ENCODE measurements at regions not wholly inside any gene's neighbourhood (a gene's known extent, or its start where the extent isn't known, plus 50 kb on each side); places are given as distances from the start of the nearest gene placed in this dataset.
"Not testable (repeated sequence)": the region's sequence is repeated elsewhere in the genome, so short reads cannot be mapped to it uniquely, and the experiment has no call there.

DNA sequence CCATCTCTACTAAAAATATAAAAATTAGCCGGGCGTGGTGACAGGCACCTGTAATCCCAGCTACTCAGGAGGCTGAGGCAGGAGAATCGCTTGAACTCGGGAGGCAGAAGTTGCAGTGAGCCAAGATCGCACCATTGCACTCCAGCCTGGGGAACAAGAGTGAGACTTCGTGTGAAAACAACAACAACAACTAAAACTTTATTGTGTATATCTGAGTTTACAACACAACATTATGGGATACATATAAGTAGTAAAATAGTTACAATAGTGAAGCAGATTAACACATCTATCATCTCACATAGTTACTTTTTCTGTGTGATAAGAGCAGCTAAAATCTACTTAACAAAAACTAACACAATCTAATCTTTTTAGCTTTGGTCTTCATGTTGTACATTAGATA lies 132.4 kb upstream of the KLF6 start:
- TF ChIP-seq CTCF (IDR thresholded peaks at IDR 0.05; ENCODE audit: poor library complexity); EZH2 (IDR thresholded peaks at IDR 0.05; ENCODE audit: borderline replicate concordance); EZH2phosphoT487 (IDR thresholded peaks at IDR 0.05; ENCODE audit: low read depth, severe bottlenecking, unreplicated experiment): not testable (repeated sequence)
